Neural progenitor cell (in vitro differentiated cells): ENCODE measurements at regions not wholly inside any gene's neighbourhood (a gene's known extent, or its start where the extent isn't known, plus 50 kb on each side); places are given as distances from the start of the nearest gene placed in this dataset.

Experiments
- DNase-seq: peaks from one replicate; pipeline ENCODE4 v3.0.0-alpha.2; 2016; ENCODE audit warnings: low spot score
- H2AFZ ChIP-seq: fragments of 200-600 bp; sonication (generic); replicated peaks from 2 replicates; pipeline ENCODE4 v1.6.1; 2016; ENCODE audit warnings: antibody characterized with exemption
- H3F3A ChIP-seq: fragments of 200-600 bp; sonication (generic); 2 replicates; pipeline ENCODE4 v1.6.1; 2016; ENCODE audit warnings: antibody characterized with exemption, low read depth
- H3K27ac ChIP-seq: fragments of 200-600 bp; sonication (generic); 2 replicates; pipeline ENCODE4 v1.5.1; 2016; ENCODE audit warnings: mild to moderate bottlenecking
- H3K27me3 ChIP-seq: fragments of 200-600 bp; sonication (generic); 2 replicates; pipeline ENCODE4 v1.6.1; 2016; ENCODE audit warnings: mild to moderate bottlenecking, moderate library complexity
- H3K36me3 ChIP-seq: fragments of 200-600 bp; sonication (generic); 2 replicates; pipeline ENCODE4 v1.5.1; 2016
- H3K4me1 ChIP-seq: fragments of 200-600 bp; sonication (generic); 2 replicates; pipeline ENCODE4 v1.6.1; 2016; ENCODE audit warnings: mixed run types
- H3K4me2 ChIP-seq: fragments of 200-600 bp; sonication (generic); 2 replicates; pipeline ENCODE4 v1.6.1; 2016
- H3K4me3 ChIP-seq: fragments of 200-600 bp; sonication (generic); 2 replicates; pipeline ENCODE4 v1.5.1; 2016
- H3K79me2 ChIP-seq: fragments of 200-600 bp; sonication (generic); 2 replicates; pipeline ENCODE4 v1.6.1; 2016; ENCODE audit warnings: low read depth
- H3K9ac ChIP-seq: fragments of 200-600 bp; sonication (generic); 2 replicates; pipeline ENCODE4 v1.6.1; 2016
- H3K9me3 ChIP-seq: fragments of 200-600 bp; sonication (generic); 2 replicates; pipeline ENCODE4 v1.5.1; 2016; ENCODE audit warnings: low read depth
- H4K20me1 ChIP-seq: fragments of 200-600 bp; sonication (generic); 2 replicates; pipeline ENCODE4 v1.6.1; 2016; ENCODE audit warnings: low read depth
- H3K27ac Mint-ChIP-seq: 3 replicates; pipeline ENCODE4 v1.8.0; 2021; ENCODE audit warnings: mixed read lengths
- H3K27me3 Mint-ChIP-seq: 2 replicates; pipeline ENCODE4 v1.8.0; 2022; ENCODE audit warnings: low read depth, mild to moderate bottlenecking, inconsistent platforms, moderate library complexity, mixed read lengths; ENCODE audit not compliant: insufficient read depth
- H3K36me3 Mint-ChIP-seq: 3 replicates; pipeline ENCODE4 v1.8.0; 2021; ENCODE audit warnings: mixed read lengths
- H3K4me1 Mint-ChIP-seq: 3 replicates; pipeline ENCODE4 v1.8.0; 2021; ENCODE audit warnings: mixed read lengths
- H3K4me3 Mint-ChIP-seq: 3 replicates; pipeline ENCODE4 v1.8.0; 2021; ENCODE audit warnings: mild to moderate bottlenecking, moderate library complexity, mixed read lengths
- H3K9me3 Mint-ChIP-seq: 3 replicates; pipeline ENCODE4 v1.8.0; 2020; ENCODE audit warnings: mixed read lengths
- EZH2 ChIP-seq: fragments of 200-600 bp; sonication (generic); IDR thresholded peaks from 2 replicates; pipeline ENCODE4 v1.6.1; 2017; ENCODE audit warnings: antibody characterized with exemption, mild to moderate bottlenecking, moderate library complexity
- EZH2phosphoT487 ChIP-seq: fragments of 200-600 bp; sonication (generic); IDR thresholded peaks from 2 replicates; pipeline ENCODE4 v1.6.1; 2017; ENCODE audit warnings: antibody characterized with exemption
- TF ChIP-seq, protein P1 (sequence below): fragments of 200-600 bp; sonication (generic); IDR thresholded peaks from 2 replicates; pipeline ENCODE4 v1.5.1; 2017; ENCODE audit warnings: antibody characterized with exemption, mild to moderate bottlenecking

- H3K4me2 ChIP-seq: no peak overlapping the region
- peaks cover 16% of the 10 kb centered on the region for H3K4me1 ChIP-seq
- Mint-ChIP-seq H3K9me3 (no peaks in the 10 kb centered on the region), H3K27me3 (peaks cover 4% of the 10 kb centered on the region), H3K4me3 (no peak overlapping the region), H3K27ac (no peak overlapping the region), H3K36me3 (peaks cover 7% of the 10 kb centered on the region), H3K4me1 (peaks cover 9% of the 10 kb centered on the region)
- H4K20me1 ChIP-seq: no peaks in the 10 kb centered on the region
- no peak overlapping the region for H2AFZ ChIP-seq
- no peaks in the 10 kb centered on the region for H3K9me3 ChIP-seq
- H3K27ac ChIP-seq: no peak overlapping the region
- TF ChIP-seq, protein P1, sequence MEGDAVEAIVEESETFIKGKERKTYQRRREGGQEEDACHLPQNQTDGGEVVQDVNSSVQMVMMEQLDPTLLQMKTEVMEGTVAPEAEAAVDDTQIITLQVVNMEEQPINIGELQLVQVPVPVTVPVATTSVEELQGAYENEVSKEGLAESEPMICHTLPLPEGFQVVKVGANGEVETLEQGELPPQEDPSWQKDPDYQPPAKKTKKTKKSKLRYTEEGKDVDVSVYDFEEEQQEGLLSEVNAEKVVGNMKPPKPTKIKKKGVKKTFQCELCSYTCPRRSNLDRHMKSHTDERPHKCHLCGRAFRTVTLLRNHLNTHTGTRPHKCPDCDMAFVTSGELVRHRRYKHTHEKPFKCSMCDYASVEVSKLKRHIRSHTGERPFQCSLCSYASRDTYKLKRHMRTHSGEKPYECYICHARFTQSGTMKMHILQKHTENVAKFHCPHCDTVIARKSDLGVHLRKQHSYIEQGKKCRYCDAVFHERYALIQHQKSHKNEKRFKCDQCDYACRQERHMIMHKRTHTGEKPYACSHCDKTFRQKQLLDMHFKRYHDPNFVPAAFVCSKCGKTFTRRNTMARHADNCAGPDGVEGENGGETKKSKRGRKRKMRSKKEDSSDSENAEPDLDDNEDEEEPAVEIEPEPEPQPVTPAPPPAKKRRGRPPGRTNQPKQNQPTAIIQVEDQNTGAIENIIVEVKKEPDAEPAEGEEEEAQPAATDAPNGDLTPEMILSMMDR: no peak
- TF ChIP-seq EZH2phosphoT487 (no peak), EZH2 (no peak)
- no peaks in the 10 kb centered on the region for H3K27me3 ChIP-seq
- no peak overlapping the region for H3K9ac ChIP-seq
- no peaks in the 10 kb centered on the region for H3K79me2 ChIP-seq
- H3F3A ChIP-seq: no peaks in the 10 kb centered on the region
- no peak for DNase-seq
- no peak overlapping the region for H3K4me3 ChIP-seq
- H3K36me3 ChIP-seq: no peaks in the 10 kb centered on the region
Observed at GRCh38 chr22:26785932-26786331, 128.5 kb downstream of the MIAT start.

GRCh38 chr22:26786398-26786797 is 129.0 kb downstream of the MIAT start:
- TF ChIP-seq EZH2 (no peak), EZH2phosphoT487 (no peak)
- TF ChIP-seq, protein P1: no peak
- Histone ChIP-seq H3K4me2 (no peak overlapping the region), H4K20me1 (no peaks in the 10 kb centered on the region), H3K4me3 (no peak overlapping the region), H3K27me3 (no peaks in the 10 kb centered on the region), H3K36me3 (no peaks in the 10 kb centered on the region), H3K27ac (no peak overlapping the region), H3K9me3 (no peaks in the 10 kb centered on the region), H3K4me1 (peaks cover 15% of the 10 kb centered on the region), H2AFZ (no peak overlapping the region), H3F3A (no peaks in the 10 kb centered on the region), H3K9ac (no peak overlapping the region), H3K79me2 (no peaks in the 10 kb centered on the region)
- no peak overlapping the region for H3K4me3 Mint-ChIP-seq
- no peak overlapping the region for H3K27ac Mint-ChIP-seq
- peaks cover 8% of the 10 kb centered on the region for H3K36me3 Mint-ChIP-seq
- no peaks in the 10 kb centered on the region for H3K9me3 Mint-ChIP-seq
- peaks cover 9% of the 10 kb centered on the region for H3K4me1 Mint-ChIP-seq
- no peak for DNase-seq
- peaks cover 4% of the 10 kb centered on the region for H3K27me3 Mint-ChIP-seq

DNA sequence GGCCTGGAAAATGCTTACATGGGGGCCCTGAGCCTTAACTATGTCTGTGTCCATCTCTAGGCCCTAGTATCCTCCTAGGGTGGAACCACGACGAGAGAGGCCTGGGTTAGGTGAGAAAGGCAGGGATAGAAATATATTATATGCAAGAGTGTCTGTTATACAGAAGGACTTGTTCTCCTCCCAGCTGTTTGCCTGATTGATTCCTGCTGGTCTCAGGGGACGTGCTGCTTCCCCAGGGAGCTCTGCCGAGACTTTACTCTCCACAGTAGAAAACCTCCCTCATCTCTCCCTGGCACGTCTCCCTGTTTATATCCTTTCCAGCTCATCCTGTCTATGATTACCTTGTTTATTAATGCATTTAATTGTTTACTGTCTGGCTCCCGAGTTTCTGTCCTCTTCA is 132.6 kb downstream of the MIAT start:
- no peak overlapping the region for H3K27ac ChIP-seq
- no peak overlapping the region for H3K4me3 ChIP-seq
- TF ChIP-seq EZH2: no peak
- TF ChIP-seq, protein P1: no peak
- TF ChIP-seq EZH2phosphoT487: no peak
- Mint-ChIP-seq H3K4me1 (peaks cover 7% of the 10 kb centered on the region), H3K36me3 (peaks cover 3% of the 10 kb centered on the region), H3K9me3 (no peaks in the 10 kb centered on the region), H3K4me3 (no peak overlapping the region), H3K27me3 (no peaks in the 10 kb centered on the region), H3K27ac (peak overlapping the region; percentile 42)
- H3K4me1 ChIP-seq: no peaks in the 10 kb centered on the region
- no peak overlapping the region for H2AFZ ChIP-seq
- H3K27me3 ChIP-seq: no peaks in the 10 kb centered on the region
- H3K9me3 ChIP-seq: no peaks in the 10 kb centered on the region
- H3K36me3 ChIP-seq: no peaks in the 10 kb centered on the region
- H3K9ac ChIP-seq: no peak overlapping the region
- H4K20me1 ChIP-seq: no peaks in the 10 kb centered on the region
- H3F3A ChIP-seq: no peaks in the 10 kb centered on the region
- DNase-seq: no peak
- H3K79me2 ChIP-seq: no peaks in the 10 kb centered on the region
- no peak overlapping the region for H3K4me2 ChIP-seq

DNA sequence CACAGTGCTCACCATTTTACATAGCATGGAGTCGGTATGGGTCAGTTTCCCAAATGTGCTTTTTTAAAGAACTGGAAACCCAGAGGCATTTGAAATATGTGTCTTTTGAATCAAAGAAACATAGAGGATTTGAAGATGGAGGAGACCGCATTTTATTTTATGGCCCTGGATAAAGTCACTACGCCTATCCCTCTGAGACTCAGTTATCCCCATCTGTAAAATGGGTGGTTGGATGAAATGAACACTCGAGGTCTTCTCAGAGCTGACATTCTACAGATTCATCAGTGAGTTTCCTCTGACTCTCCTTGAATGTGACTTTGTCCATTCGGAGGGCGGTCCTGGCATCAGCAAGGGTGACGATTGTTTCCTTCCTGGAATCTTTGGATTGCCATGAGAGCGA is 135.1 kb downstream of the MIAT start:
- H4K20me1 ChIP-seq: no peaks in the 10 kb centered on the region
- no peak overlapping the region for H2AFZ ChIP-seq
- H3K4me2 ChIP-seq: no peak overlapping the region
- no peaks in the 10 kb centered on the region for H3K79me2 ChIP-seq
- no peaks in the 10 kb centered on the region for H3K27me3 Mint-ChIP-seq
- no peaks in the 10 kb centered on the region for H3K9me3 ChIP-seq
- H3K27ac Mint-ChIP-seq: no peak overlapping the region
- H3K4me1 Mint-ChIP-seq: peaks cover 16% of the 10 kb centered on the region
- DNase-seq: no peak
- no peaks in the 10 kb centered on the region for H3K9me3 Mint-ChIP-seq
- no peak overlapping the region for H3K4me3 ChIP-seq
- no peaks in the 10 kb centered on the region for H3F3A ChIP-seq
- H3K36me3 ChIP-seq: no peaks in the 10 kb centered on the region
- H3K27ac ChIP-seq: no peak overlapping the region
- TF ChIP-seq EZH2 (no peak), EZH2phosphoT487 (no peak)
- TF ChIP-seq, protein P1: no peak
- peaks cover 5% of the 10 kb centered on the region for H3K36me3 Mint-ChIP-seq
- no peaks in the 10 kb centered on the region for H3K4me1 ChIP-seq
- no peak overlapping the region for H3K9ac ChIP-seq
- no peaks in the 10 kb centered on the region for H3K27me3 ChIP-seq
- no peak overlapping the region for H3K4me3 Mint-ChIP-seq
